Right ventricle myocardium inferior (tissue), 1 donor: ENCODE measurements at regions not wholly inside any gene's neighbourhood (a gene's known extent, or its start where the extent isn't known, plus 50 kb on each side); places are given as distances from the start of the nearest gene placed in this dataset.

Source experiments
- ATAC-seq: fragments of 200-7000 bp; cut with Tn5 transposase; one replicate; pipeline ENCODE4 v1.9.1; 2020; ENCODE audit warnings: mild to moderate bottlenecking, moderate library complexity
- DNase-seq: peaks from one replicate; pipeline ENCODE4 v3.0.0; 2021; ENCODE audit errors: missing footprints
- intact Hi-C: fragments of 100-400 bp; cut with DNase I; formaldehyde crosslinking; loops from one replicate; pipeline ENCODE4 v1.11.0; 2022
- donor health status: DM: no; HTN: yes; CAD: no; lungs with severe emphysema.

GRCh38 chr1:234742622-234743021, 132.6 kb upstream of the IRF2BP2 start:
- ATAC-seq: no peak
- no peak for DNase-seq
- intact Hi-C loops: no loop called here

- intact Hi-C loops: no loop called here
- no peak for DNase-seq
- no peak for ATAC-seq
These were observed 128.0 kb upstream of the IRF2BP2 start for GRCh38 chr1:234737967-234738314.

GRCh38 chr1:234735916-234736315, 125.9 kb upstream of the IRF2BP2 start:
- DNase-seq (no peak), ATAC-seq (no peak)
- intact Hi-C loops: no loop called here

GRCh38 chr1:234735476-234735875, 125.5 kb upstream of the IRF2BP2 start:
- intact Hi-C loops: no loop called here
- ATAC-seq (no peak), DNase-seq (no peak)

GRCh38 chr1:234734869-234735268, 124.9 kb upstream of the IRF2BP2 start:
- ATAC-seq: no peak
- no peak for DNase-seq
- intact Hi-C loops: no loop called here

- DNase-seq (no peak), ATAC-seq (no peak)
- intact Hi-C loops: no loop called here
These were observed 124.4 kb upstream of the IRF2BP2 start for GRCh38 chr1:234734412-234734835.

GRCh38 chr1:234733427-234733826, 123.4 kb upstream of the IRF2BP2 start:
- intact Hi-C loops: no loop called here
- ATAC-seq: no peak

GRCh38 chr1:234732671-234733390, 122.9 kb upstream of the IRF2BP2 start:
- intact Hi-C loops: no loop called here
- no peak for DNase-seq
- ATAC-seq: no peak

More at GRCh38 chr1:234733427-234733826, 123.4 kb upstream of the IRF2BP2 start:
- no peak for DNase-seq

GRCh38 chr1:234732260-234732659, 122.3 kb upstream of the IRF2BP2 start:
- DNase-seq (no peak), ATAC-seq (no peak)
- intact Hi-C loops: no loop called here

- ATAC-seq: peak; percentile 53
- peak; percentile 79 for DNase-seq
- intact Hi-C loops: no loop called here
These were observed 121.6 kb upstream of the IRF2BP2 start for GRCh38 chr1:234731569-234732085.

GRCh38 chr1:234730770-234731568, 121.0 kb upstream of the IRF2BP2 start:
- ATAC-seq: no peak
- intact Hi-C loops: no loop called here

GRCh38 chr1:234730475-234730769, 120.4 kb upstream of the IRF2BP2 start:
- intact Hi-C loops: no loop called here

More at GRCh38 chr1:234730770-234731568, 121.0 kb upstream of the IRF2BP2 start:
- no peak for DNase-seq

GRCh38 chr1:234729561-234730474, 119.8 kb upstream of the IRF2BP2 start:
- ATAC-seq (no peak), DNase-seq (no peak)
- intact Hi-C loops: no loop called here

More at GRCh38 chr1:234730475-234730769, 120.4 kb upstream of the IRF2BP2 start:
- ATAC-seq: no peak
- no peak for DNase-seq

- DNase-seq: no peak
- intact Hi-C loops: no loop called here
- ATAC-seq: no peak
These were observed 118.8 kb upstream of the IRF2BP2 start for GRCh38 chr1:234728740-234729139.

GRCh38 chr1:234727018-234727940, 117.3 kb upstream of the IRF2BP2 start:
- no peak for DNase-seq
- intact Hi-C loops: no loop called here
- ATAC-seq: no peak

- ATAC-seq (no peak), DNase-seq (no peak)
- intact Hi-C loops: loop anchor here (1.0 kb wide), 1 partner anchor 357 kb away; no protein-coding TSS in a partner anchor
These were observed 116.5 kb upstream of the IRF2BP2 start for GRCh38 chr1:234726359-234726943.
